NCI-H446 treated with DMSO at 0.1 percent for 48 hours (cell line): ENCODE measurements at regions not wholly inside any gene's neighbourhood (a gene's known extent, or its start where the extent isn't known, plus 50 kb on each side); places are given as distances from the start of the nearest gene placed in this dataset.

Experiments
- DNase-seq: peaks from one replicate; lab custom pipeline; 2025; lab: John Stamatoyannopoulos, UW

DNA sequence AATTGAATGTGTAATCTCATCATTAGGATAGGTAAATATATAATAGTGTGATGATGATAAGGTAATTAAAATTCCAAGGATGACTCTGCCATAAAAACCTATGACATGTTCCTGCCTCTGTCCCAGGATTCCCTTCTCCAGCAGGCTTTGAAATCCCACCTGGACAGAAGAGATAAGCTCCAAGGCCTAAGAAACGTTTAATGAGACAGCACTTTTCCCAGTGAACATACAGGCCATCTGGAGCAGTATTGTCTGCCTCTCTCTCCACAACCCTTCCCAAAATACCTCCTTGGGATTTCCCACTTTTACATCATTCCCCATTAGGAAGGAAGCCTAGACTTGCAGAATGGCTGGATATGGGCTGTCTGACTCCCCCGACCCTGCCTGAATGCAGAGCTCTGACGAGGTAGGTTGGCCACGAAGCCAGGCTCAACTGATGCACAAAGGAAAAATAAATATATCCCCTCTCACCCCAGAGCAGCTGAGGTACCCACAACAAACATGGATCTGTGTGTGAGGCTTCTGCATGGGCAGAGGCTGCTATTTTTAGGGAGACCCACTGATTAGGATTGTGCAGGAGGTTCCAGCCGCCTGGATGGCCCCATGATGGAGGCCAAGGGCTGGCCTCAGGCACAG, 71.0 kb downstream of the TMPRSS5 start:
- no peak for DNase-seq

- DNase-seq, result no peak
Observed at GRCh38 chr11:113632981-113633380, 73.1 kb downstream of the TMPRSS5 start.

DNA sequence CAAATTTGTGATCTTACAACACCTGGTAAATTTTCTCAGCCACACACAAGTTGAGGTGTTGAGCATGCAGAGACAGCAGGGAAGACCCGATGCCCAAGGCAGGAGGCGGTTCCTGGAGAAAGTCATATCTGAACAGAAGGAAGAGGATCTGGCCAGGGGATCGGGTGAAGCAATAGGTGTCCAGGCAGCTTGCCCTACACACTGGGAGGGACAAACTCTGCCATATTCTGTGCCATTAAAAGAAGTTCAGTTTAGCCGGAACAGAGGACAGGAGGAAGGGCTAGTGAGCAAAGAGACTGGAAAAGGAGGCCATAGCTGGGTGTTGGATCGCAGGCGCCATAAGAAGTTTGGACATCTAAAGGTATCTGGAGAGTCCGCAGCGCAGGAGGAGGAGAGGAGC, 76.5 kb downstream of the TMPRSS5 start:
- DNase-seq, result no peak

GRCh38 chr11:113628912-113629311, 77.2 kb downstream of the TMPRSS5 start:
- no peak for DNase-seq

DNA sequence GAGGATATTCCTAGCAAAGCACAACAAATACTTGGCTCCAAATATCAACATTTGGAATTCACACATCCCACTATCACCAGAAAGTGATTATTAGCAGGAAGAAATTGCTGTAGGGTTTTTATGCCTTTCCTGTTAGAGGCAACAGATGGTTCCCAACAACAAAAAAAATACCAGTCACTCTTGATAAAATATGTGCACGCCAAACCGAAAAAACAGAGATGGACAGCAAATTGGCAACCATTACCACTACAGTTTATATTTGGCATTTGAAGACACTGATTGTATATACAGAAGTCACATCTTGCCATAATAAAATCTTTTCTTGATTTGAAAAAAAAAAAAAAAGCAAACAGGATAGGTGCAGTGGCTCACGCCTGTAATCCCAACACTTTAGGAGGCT, 78.2 kb downstream of the TMPRSS5 start:
- no peak for DNase-seq

- no peak for DNase-seq
Observed at GRCh38 chr11:113627297-113627696, 78.8 kb downstream of the TMPRSS5 start.

GRCh38 chr11:113626736-113627135, 79.4 kb downstream of the TMPRSS5 start:
- no peak for DNase-seq

GRCh38 chr11:113623114-113623513, 83.0 kb downstream of the TMPRSS5 start:
- DNase-seq, result no peak

DNA sequence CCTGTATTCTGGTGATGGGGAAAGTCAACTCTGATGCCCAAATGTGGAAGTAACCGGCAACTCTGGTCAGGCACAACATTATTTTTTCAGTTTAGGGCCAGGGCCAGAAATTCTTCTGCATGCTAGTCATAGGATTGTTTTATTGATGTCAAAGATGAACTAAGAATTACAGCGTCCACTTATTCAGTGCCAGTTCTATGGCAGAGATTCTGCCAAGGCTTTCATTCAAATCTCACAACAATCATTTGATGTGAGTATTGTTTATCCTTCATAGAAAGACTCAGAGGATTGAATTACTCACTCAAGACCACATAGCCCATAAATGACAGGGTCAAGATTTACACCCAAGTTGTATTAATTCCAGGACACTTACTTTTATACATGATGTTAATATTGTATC, 87.7 kb downstream of the TMPRSS5 start:
- DNase-seq, result no peak

DNA sequence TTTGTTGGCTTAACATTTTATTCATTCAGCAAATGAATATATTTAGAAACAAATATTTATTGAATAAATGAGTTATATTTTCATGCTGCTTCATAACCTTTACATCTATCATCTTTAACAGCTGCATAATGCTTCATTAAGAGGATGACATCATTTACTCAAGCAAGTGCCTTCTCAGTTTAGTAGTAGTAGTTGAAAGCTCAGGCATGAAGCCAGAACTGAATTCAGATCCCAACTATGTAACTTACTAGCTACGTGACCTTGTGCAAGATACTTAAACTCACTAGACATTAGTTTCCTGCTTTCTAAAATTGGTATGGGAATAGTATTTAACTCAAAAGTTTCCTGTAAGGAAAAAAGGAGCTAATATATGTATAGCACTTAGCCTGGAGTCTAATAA, 90.3 kb downstream of the TMPRSS5 start:
- no peak for DNase-seq

DNA sequence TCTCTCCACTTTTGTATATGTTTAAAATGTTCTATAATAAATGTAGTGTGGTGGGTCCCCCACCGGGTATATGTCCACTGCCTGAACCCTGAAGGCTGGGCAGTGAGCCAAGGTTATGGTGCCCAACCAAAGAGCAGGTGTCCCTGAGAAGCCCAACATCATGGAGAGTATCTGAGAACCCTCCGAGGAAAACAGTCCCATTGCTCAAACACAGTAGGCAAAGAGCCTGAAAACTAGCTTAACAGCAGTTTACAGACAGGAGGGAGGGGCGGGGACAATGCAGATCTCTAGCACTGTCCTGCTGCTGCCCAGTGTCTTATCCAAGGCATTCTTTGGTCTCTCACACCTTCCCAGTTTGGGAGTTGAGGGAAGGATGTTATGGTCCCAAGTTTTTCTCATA, 91.0 kb downstream of the TMPRSS5 start:
- no peak for DNase-seq

DNA sequence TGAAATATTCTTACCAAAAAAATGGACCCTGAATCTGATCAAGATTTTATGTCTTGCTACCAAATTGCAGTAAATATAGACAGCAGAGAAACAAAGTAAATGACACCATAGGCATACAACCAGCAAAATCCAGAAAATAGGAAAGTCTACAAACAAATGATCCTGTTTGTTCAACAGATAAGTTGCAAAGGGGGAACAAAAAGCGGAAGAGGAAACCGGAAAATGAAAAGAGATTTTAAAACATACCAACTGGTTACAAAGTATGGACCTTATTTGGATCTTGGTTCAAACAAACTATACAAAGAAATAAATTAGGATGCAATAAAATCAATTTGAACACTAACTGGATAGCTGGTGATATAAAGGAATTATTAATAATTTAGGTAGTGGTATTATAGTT, 92.0 kb downstream of the TMPRSS5 start:
- DNase-seq, result no peak

GRCh38 chr11:113613619-113614018, 92.5 kb downstream of the TMPRSS5 start:
- no peak for DNase-seq

DNA sequence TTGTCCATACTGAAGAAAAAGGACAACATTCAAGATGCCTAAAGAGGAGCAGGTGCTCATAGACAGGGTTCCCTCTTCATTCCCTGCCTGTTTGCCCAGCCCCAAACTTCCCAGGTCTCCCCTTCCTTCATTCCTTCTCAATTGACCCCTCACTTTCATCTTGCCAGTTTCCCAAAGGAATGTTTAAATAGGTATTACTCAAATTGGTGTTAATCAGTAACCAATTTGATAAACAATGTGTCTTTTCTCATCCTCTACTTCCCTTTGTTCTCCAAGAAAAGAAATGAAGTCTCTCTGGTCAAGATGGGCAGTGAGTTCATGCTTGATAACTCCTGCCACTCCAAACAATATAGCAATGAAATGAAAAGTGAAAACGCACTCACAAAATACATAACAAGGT, 101.9 kb downstream of the TMPRSS5 start:
- no peak for DNase-seq

DNA sequence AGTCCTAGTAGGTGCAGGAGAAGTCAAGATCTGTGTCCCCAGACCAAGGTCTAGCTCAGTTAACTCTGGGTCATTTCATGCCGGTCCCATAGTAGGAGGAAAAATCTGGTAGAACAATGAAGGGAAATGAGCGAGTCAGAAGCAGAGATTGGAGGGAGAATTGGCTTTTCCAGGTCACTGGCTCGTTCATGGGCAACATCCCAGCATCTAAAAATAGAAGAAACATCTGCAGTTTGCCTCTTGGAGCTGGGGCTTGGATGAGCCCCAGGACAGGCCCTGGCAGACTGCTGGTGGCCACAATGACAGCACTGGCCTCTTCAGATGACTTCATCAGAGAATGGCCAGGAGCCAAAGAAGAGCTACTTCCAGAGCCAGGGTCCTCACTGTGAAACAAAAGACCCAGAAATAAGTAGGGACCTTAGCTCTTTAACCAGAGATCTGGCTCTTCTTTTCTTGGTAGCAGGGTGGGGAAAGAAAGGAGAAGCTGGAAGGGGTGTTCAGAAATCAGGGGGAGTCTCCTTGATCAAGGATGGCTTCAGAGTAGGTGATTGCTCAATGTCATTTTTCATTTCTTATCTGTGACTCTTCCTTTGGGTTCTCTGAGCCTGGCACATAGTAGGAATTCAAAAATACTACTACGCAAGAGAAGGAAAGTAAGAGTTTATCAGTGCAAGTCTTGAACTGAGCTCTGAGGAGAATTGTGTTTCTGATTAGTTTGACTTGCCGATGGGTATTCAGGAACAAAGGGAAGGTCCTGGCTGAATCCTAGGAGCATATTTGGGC, 102.6 kb downstream of the TMPRSS5 start:
- peak; percentile 45 for DNase-seq

GRCh38 chr11:113602483-113602882, 103.6 kb downstream of the TMPRSS5 start:
- DNase-seq, result no peak

GRCh38 chr11:113596658-113597057, 109.5 kb downstream of the TMPRSS5 start:
- DNase-seq, result no peak

DNA sequence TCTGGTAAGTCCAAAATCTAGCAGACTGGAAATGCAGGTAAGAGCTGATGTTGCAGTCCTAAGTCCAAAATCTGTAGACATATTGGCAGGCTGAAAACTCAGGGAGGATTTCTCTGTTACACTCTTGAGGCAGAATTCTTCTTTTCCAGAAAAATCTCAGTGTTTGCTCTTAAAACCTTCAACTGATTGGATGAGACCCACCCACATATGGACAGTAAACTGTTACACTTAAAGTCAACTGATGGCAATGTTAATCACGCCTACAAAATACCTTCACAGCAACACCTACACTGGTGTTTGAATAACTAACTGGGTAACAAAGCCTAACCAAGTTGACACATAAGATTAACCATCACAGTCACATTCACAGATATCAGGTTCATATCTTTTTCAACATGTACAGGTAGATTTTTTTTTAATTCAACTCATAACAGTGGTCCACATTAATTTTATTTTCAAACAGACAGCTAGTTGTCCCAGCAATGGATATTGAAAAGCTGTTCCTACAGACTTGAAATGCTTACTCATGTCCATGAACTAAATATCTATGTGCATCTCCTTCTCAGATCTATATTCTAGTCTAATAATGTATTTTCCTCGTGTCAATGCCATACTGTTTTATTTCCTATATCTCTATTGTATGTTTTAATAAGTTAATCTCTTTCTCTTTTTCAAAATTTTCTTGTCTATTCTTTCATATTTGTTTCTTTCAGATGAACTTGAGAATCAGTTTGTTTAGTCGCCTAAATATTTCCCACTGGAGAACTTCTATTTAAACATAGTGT, 110.1 kb downstream of the TMPRSS5 start:
- DNase-seq, result no peak

DNA sequence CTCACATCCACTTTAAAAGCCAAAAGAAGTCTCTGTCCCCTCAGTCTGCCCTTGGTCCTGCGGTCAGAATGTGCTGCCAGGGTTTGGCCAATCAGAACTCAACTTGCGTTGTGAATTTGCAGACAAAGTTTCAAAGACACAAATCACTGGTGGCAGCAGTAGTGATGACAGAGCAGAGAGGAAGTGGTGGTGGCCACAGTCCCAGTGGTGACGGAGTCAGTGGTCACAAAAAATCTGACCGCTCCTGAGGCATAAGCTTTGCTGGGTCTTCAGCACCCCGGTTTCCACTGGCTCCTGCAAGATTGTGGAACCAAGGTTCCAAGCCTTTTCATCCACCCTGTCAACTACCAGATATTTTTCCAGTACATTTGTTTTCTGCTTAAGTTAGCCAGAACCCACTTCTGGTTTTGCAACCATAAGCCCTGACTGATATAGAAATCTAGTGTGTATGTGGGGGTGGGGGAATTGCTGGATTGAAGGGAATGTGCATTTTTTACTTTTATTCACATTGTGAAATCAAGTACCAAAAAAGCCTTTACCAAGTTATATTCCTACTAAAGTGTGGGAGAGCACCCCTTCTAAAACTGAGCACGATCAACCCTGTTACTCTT, 112.3 kb downstream of the TMPRSS5 start:
- DNase-seq, result no peak

- no peak for DNase-seq
Observed at GRCh38 chr11:113591117-113591516, 115.0 kb downstream of the TMPRSS5 start.

DNA sequence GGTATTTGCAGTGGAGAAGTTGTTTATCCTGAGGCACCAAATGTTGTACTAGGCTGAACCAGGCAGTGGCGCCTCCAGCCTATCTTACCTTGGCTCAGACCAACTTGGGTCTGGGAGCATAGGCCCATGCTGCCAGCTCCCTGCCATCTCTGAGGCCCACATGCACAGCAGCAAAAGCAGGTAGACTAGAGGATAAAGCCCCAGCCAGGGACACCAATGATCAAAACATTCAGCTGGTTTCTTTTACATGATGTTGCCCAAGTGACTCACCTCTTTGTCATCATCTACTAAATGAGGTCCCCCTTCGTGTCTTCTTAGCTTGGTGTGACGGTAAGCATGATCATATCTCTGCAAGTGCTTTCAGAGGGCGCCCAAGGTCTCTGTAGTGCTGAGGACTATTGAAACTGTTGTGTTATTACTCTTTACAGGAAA, 112.1 kb upstream of the DRD2 start:
- DNase-seq, result no peak

- no peak for DNase-seq
Observed at GRCh38 chr11:113584371-113584770, 109.2 kb upstream of the DRD2 start.

DNA sequence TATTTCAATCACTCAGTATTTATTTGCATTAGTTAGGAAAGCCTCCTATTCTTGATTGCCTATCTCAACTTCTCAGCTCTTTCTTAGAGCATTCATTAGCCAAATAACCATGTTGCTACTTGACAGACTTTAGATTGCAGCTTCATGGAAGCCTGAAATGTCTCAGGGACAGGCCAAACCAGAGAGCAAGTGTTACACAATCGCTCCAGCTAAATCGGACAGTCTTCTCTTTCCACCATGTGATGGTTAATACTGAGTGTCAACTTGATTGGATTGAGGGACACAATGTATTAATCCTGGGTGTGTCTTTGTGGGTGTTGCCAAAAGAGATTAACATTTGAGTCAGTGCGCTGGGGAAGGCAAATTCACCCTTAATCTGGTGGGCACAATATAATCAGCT, 106.5 kb upstream of the DRD2 start:
- DNase-seq, result no peak
